ENCODE measurements at regions not wholly inside any gene's neighbourhood (a gene's known extent, or its start where the extent isn't known, plus 50 kb on each side); places are given as distances from the start of the nearest gene placed in this dataset.
"Not testable (repeated sequence)": the region's sequence is repeated elsewhere in the genome, so short reads cannot be mapped to it uniquely, and the experiment has no call there.

DNA sequence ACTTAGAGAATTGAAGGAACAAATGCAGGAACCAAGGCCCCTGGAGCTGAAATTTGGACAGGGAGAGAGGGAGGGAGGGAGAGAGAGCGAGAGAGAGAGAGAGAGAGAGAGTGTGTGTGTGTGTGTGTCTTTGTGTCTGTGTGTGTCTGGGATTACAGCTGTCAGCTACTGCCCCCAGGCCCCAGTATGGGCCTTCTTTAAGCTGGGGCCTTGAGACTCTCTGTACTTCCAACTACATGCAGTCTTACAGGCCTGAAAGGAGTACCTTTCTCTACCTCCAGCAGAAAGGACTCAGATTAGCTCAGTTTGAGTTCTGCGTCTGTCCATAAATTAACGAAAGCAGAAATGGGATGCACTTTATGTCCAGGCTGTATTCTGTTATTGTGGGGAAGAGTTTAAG is 153.2 kb downstream of the KBTBD2 start:
- TF ChIP-seq EZH2 (IDR thresholded peaks at IDR 0.05; ENCODE audit: borderline replicate concordance, low read length), result not testable (repeated sequence)
- TF ChIP-seq, protein P1, sequence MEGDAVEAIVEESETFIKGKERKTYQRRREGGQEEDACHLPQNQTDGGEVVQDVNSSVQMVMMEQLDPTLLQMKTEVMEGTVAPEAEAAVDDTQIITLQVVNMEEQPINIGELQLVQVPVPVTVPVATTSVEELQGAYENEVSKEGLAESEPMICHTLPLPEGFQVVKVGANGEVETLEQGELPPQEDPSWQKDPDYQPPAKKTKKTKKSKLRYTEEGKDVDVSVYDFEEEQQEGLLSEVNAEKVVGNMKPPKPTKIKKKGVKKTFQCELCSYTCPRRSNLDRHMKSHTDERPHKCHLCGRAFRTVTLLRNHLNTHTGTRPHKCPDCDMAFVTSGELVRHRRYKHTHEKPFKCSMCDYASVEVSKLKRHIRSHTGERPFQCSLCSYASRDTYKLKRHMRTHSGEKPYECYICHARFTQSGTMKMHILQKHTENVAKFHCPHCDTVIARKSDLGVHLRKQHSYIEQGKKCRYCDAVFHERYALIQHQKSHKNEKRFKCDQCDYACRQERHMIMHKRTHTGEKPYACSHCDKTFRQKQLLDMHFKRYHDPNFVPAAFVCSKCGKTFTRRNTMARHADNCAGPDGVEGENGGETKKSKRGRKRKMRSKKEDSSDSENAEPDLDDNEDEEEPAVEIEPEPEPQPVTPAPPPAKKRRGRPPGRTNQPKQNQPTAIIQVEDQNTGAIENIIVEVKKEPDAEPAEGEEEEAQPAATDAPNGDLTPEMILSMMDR (IDR thresholded peaks at IDR 0.05; ENCODE audit: low read length), result not testable (repeated sequence)
